ENCODE measurements at regions not wholly inside any gene's neighbourhood (a gene's known extent, or its start where the extent isn't known, plus 50 kb on each side); places are given as distances from the start of the nearest gene placed in this dataset.

DNA sequence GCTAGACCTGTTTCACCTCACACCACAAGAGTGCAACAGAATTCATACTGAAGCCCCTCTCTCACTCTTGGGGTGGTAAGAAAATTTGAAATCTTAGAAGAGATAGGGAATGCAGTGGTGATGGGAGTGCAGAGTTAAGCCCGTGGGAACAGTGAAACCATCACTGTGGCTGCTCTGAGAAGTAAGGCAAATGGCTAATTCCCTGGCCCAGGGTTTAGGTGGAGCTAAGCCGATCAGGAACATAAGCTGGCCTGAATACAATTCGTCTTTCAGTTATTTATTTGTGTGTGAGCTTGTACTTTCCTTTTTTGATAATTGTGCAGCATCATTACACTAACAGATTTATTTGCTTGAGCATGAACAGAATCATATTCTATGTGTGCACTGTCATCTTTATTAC is 1070.6 kb downstream of the STPG2 start:
- H3K9me3 ChIP-seq (ENCODE audit: insufficient read depth, low read depth, low read length), result no peaks in the 10 kb centered on the region
- no peak overlapping the region for H3K9ac ChIP-seq (ENCODE audit: low read length)
- H3K4me2 ChIP-seq (ENCODE audit: low read length), result no peak overlapping the region
- no peak overlapping the region for H3K4me3 ChIP-seq (ENCODE audit: insufficient read depth, low read depth, low read length)
- no peak overlapping the region for H3K4me3 Mint-ChIP-seq (ENCODE audit: unreplicated experiment)
- no peak for FAIRE-seq
- no peak overlapping the region for H2AFZ ChIP-seq (ENCODE audit: low read depth, low read length)
- H3K4me1 Mint-ChIP-seq (ENCODE audit: low read depth, unreplicated experiment), result no peaks in the 10 kb centered on the region
- H3K4me1 ChIP-seq (ENCODE audit: insufficient read depth, low read length), result no peaks in the 10 kb centered on the region
- H3K36me3 ChIP-seq (ENCODE audit: insufficient read depth, low read length), result no peaks in the 10 kb centered on the region
- TF ChIP-seq EZH2 (IDR thresholded peaks at IDR 0.05; ENCODE audit: insufficient read depth, low read length) (no peak), CTCF (IDR thresholded peaks at IDR 0.05; ENCODE audit: insufficient read depth, low read depth, low read length) (no peak)
- H3K27ac ChIP-seq (ENCODE audit: low read depth, low read length), result no peak overlapping the region
- no peak overlapping the region for H3K27ac Mint-ChIP-seq (ENCODE audit: unreplicated experiment)
- H3K36me3 Mint-ChIP-seq (ENCODE audit: low read depth, unreplicated experiment), result no peaks in the 10 kb centered on the region
- no peaks in the 10 kb centered on the region for H3K9me3 Mint-ChIP-seq (ENCODE audit: unreplicated experiment)
- H3K27me3 ChIP-seq (ENCODE audit: insufficient read depth, low read length), result no peaks in the 10 kb centered on the region
- H3K27me3 Mint-ChIP-seq (ENCODE audit: low read depth, unreplicated experiment), result no peaks in the 10 kb centered on the region
- H3K79me2 ChIP-seq (ENCODE audit: insufficient read depth, low read length), result no peaks in the 10 kb centered on the region
- no peaks in the 10 kb centered on the region for H4K20me1 ChIP-seq (ENCODE audit: insufficient read depth, low read length)
- no peak for DNase-seq (ENCODE audit: low read depth)

- Histone ChIP-seq H3K36me3 (ENCODE audit: insufficient read depth, low read length) (no peaks in the 10 kb centered on the region), H3K79me2 (ENCODE audit: insufficient read depth, low read length) (no peaks in the 10 kb centered on the region), H3K9ac (ENCODE audit: low read length) (no peak overlapping the region), H2AFZ (ENCODE audit: low read depth, low read length) (no peak overlapping the region), H3K27ac (ENCODE audit: low read depth, low read length) (no peak overlapping the region), H3K4me2 (ENCODE audit: low read length) (no peak overlapping the region), H3K4me1 (ENCODE audit: insufficient read depth, low read length) (no peaks in the 10 kb centered on the region), H3K4me3 (ENCODE audit: insufficient read depth, low read depth, low read length) (no peak overlapping the region), H3K9me3 (ENCODE audit: insufficient read depth, low read depth, low read length) (no peaks in the 10 kb centered on the region), H3K27me3 (ENCODE audit: insufficient read depth, low read length) (no peaks in the 10 kb centered on the region), H4K20me1 (ENCODE audit: insufficient read depth, low read length) (no peaks in the 10 kb centered on the region)
- no peaks in the 10 kb centered on the region for H3K9me3 Mint-ChIP-seq (ENCODE audit: unreplicated experiment)
- H3K27ac Mint-ChIP-seq (ENCODE audit: unreplicated experiment), result no peak overlapping the region
- no peak overlapping the region for H3K4me3 Mint-ChIP-seq (ENCODE audit: unreplicated experiment)
- TF ChIP-seq EZH2 (IDR thresholded peaks at IDR 0.05; ENCODE audit: insufficient read depth, low read length) (no peak), CTCF (IDR thresholded peaks at IDR 0.05; ENCODE audit: insufficient read depth, low read depth, low read length) (no peak)
- no peaks in the 10 kb centered on the region for H3K36me3 Mint-ChIP-seq (ENCODE audit: low read depth, unreplicated experiment)
- no peaks in the 10 kb centered on the region for H3K4me1 Mint-ChIP-seq (ENCODE audit: low read depth, unreplicated experiment)
- no peaks in the 10 kb centered on the region for H3K27me3 Mint-ChIP-seq (ENCODE audit: low read depth, unreplicated experiment)
- DNase-seq (ENCODE audit: low read depth) (peak; percentile 4), FAIRE-seq (no peak)
Observed at GRCh38 chr4:97073194-97073593, 1070.1 kb downstream of the STPG2 start.

- no peaks in the 10 kb centered on the region for H3K36me3 ChIP-seq (ENCODE audit: insufficient read depth, low read length)
- DNase-seq (ENCODE audit: low read depth) (no peak), FAIRE-seq (no peak)
- H4K20me1 ChIP-seq (ENCODE audit: insufficient read depth, low read length), result no peaks in the 10 kb centered on the region
- Mint-ChIP-seq H3K36me3 (ENCODE audit: low read depth, unreplicated experiment) (no peaks in the 10 kb centered on the region), H3K27me3 (ENCODE audit: low read depth, unreplicated experiment) (no peaks in the 10 kb centered on the region), H3K27ac (ENCODE audit: unreplicated experiment) (no peak overlapping the region), H3K4me3 (ENCODE audit: unreplicated experiment) (no peak overlapping the region), H3K9me3 (ENCODE audit: unreplicated experiment) (no peaks in the 10 kb centered on the region), H3K4me1 (ENCODE audit: low read depth, unreplicated experiment) (no peaks in the 10 kb centered on the region)
- H3K27ac ChIP-seq (ENCODE audit: low read depth, low read length), result no peak overlapping the region
- TF ChIP-seq CTCF (IDR thresholded peaks at IDR 0.05; ENCODE audit: insufficient read depth, low read depth, low read length) (no peak), EZH2 (IDR thresholded peaks at IDR 0.05; ENCODE audit: insufficient read depth, low read length) (no peak)
- H3K27me3 ChIP-seq (ENCODE audit: insufficient read depth, low read length), result no peaks in the 10 kb centered on the region
- H3K79me2 ChIP-seq (ENCODE audit: insufficient read depth, low read length), result no peaks in the 10 kb centered on the region
- no peaks in the 10 kb centered on the region for H3K4me1 ChIP-seq (ENCODE audit: insufficient read depth, low read length)
- H3K4me3 ChIP-seq (ENCODE audit: insufficient read depth, low read depth, low read length), result no peak overlapping the region
- no peaks in the 10 kb centered on the region for H3K9me3 ChIP-seq (ENCODE audit: insufficient read depth, low read depth, low read length)
- no peak overlapping the region for H3K9ac ChIP-seq (ENCODE audit: low read length)
- no peak overlapping the region for H3K4me2 ChIP-seq (ENCODE audit: low read length)
- no peak overlapping the region for H2AFZ ChIP-seq (ENCODE audit: low read depth, low read length)
Observed at GRCh38 chr4:97074531-97074930, 1068.7 kb downstream of the STPG2 start.
